K562 (cell line): ENCODE measurements at regions not wholly inside any gene's neighbourhood (a gene's known extent, or its start where the extent isn't known, plus 50 kb on each side); places are given as distances from the start of the nearest gene placed in this dataset.
A peak's percentile ranks its signal among the peaks of the same experiment; 100 is the strongest.

Experiments used
- ASH1L ChIP-seq: fragments of 450-650 bp; IDR thresholded peaks from 2 replicates; pipeline ENCODE4 v1.6.1; 2018; ENCODE audit warnings: borderline replicate concordance, mild to moderate bottlenecking, low read depth; ENCODE audit not compliant: partially characterized antibody
- ETV6 ChIP-seq, 3 experiments: fragments of 150-350 bp in 1 of 3; sonication (generic) in 1 of 3; formaldehyde crosslinking in 1 of 3; IDR thresholded peaks; 2 replicates each; pipeline versions ENCODE4 v1.6.1 to v1.8.0; 2014 to 2022; ENCODE audit warnings: borderline replicate concordance in 2 of 3, low read depth in 2 of 3, antibody characterized with exemption in 1 of 3, low read length in 1 of 3, mild to moderate bottlenecking in 1 of 3, missing genetic modification reagents in 1 of 3
- HNRNPL ChIP-seq: fragments of 200-400 bp; formaldehyde crosslinking; IDR thresholded peaks from 2 replicates; pipeline ENCODE4 v1.6.1; 2017; ENCODE audit warnings: low read depth, mild to moderate bottlenecking, low read length
- JUND ChIP-seq, 2 experiments: IDR thresholded peaks; 2 replicates in 1 of 2; 3 replicates in 1 of 2; pipeline ENCODE4 v1.6.1; 2011; ENCODE audit warnings: borderline replicate concordance in 2 of 2, low read depth in 2 of 2, low read length in 2 of 2, improper control_type of control experiment in 1 of 2, missing biosample characterization in 1 of 2, missing genetic modification characterization in 1 of 2, missing genetic modification reagents in 1 of 2
- MYNN ChIP-seq, 2 experiments: sonication (generic); formaldehyde crosslinking in 1 of 2; IDR thresholded peaks; 2 replicates each; pipeline versions ENCODE4 v1.5.0 to v1.6.1; 2016 to 2020; ENCODE audit warnings: antibody characterized with exemption in 1 of 2, missing genetic modification reagents in 1 of 2
- NFYB ChIP-seq: IDR thresholded peaks from 2 replicates; pipeline ENCODE4 v1.6.1; 2011; ENCODE audit warnings: mild to moderate bottlenecking, moderate library complexity; ENCODE audit not compliant: insufficient read length; ENCODE audit errors: extremely low read depth
- PCBP2 ChIP-seq: fragments of 200-400 bp; formaldehyde crosslinking; IDR thresholded peaks from 2 replicates; pipeline ENCODE4 v1.6.1; 2018; ENCODE audit warnings: low read length, low read depth, mild to moderate bottlenecking, moderate library complexity; ENCODE audit not compliant: poor library complexity, severe bottlenecking
- PML ChIP-seq: IDR thresholded peaks from 2 replicates; pipeline ENCODE4 v1.6.1; 2012; ENCODE audit warnings: low read length, inconsistent platforms
- TAF7 ChIP-seq: fragments of 450-650 bp; IDR thresholded peaks from 2 replicates; pipeline ENCODE4 v1.6.1; 2016; ENCODE audit warnings: missing genetic modification characterization, missing compliant biosample characterization
- XRCC3 ChIP-seq: fragments of 450-650 bp; IDR thresholded peaks from 2 replicates; pipeline ENCODE4 v1.6.1; 2017; ENCODE audit warnings: mild to moderate bottlenecking, moderate library complexity
- XRCC5 ChIP-seq: fragments of 200-400 bp; formaldehyde crosslinking; IDR thresholded peaks from 2 replicates; pipeline ENCODE4 v1.6.1; 2017; ENCODE audit warnings: low read depth, mild to moderate bottlenecking, low read length
- YBX1 ChIP-seq: fragments of 450-650 bp; IDR thresholded peaks from 2 replicates; pipeline ENCODE4 v1.7.1; 2016; ENCODE audit warnings: mild to moderate bottlenecking
- YY1 ChIP-seq, 3 experiments: IDR thresholded peaks; 2 replicates each; pipeline ENCODE4 v1.6.1; 2011; ENCODE audit warnings: low read length in 2 of 3, mild to moderate bottlenecking in 2 of 3, moderate library complexity in 2 of 3, borderline replicate concordance in 1 of 3, control low read depth in 1 of 3, low read depth in 1 of 3; ENCODE audit not compliant: insufficient read depth in 3 of 3, insufficient replicate concordance in 2 of 3, control insufficient read depth in 1 of 3, insufficient read length in 1 of 3; ENCODE audit errors: extremely low read depth in 1 of 3
- ZNF217 ChIP-seq: sonication (generic); formaldehyde crosslinking; IDR thresholded peaks from 2 replicates; pipeline ENCODE4 v1.8.0; 2022; ENCODE audit warnings: mild to moderate bottlenecking, missing genetic modification reagents
- ZNF57 ChIP-seq: fragments of 450-650 bp; formaldehyde crosslinking; IDR thresholded peaks from 2 replicates; pipeline ENCODE4 v1.4.0; 2020; ENCODE audit warnings: mild to moderate bottlenecking, moderate library complexity
- ZNF644 ChIP-seq: fragments of 200-800 bp; sonication (Bioruptor generic); IDR thresholded peaks from 2 replicates; pipeline ENCODE4 v1.6.1; 2016; ENCODE audit warnings: low read depth, missing genetic modification characterization, missing compliant biosample characterization
- TF ChIP-seq, protein P1 (sequence below), 2 experiments: fragments of 450-650 bp in 1 of 2; sonication (generic) in 1 of 2; formaldehyde crosslinking in 1 of 2; IDR thresholded peaks in 1 of 2; conservative IDR thresholded peaks in 1 of 2; 2 replicates each; pipeline versions ENCODE4 v1.6.1 to v1.8.1; 2016 to 2023; ENCODE audit warnings: mild to moderate bottlenecking in 2 of 2, moderate library complexity in 2 of 2, inconsistent platforms in 1 of 2, missing genetic modification reagents in 1 of 2
- TF ChIP-seq, protein P2 (sequence below), 2 experiments: fragments of 450-650 bp in 1 of 2; sonication (generic) in 1 of 2; formaldehyde crosslinking; conservative IDR thresholded peaks; 2 replicates each; pipeline versions ENCODE4 v1.4.0 to v1.8.1; 2020 to 2022; ENCODE audit warnings: mild to moderate bottlenecking in 1 of 2, missing genetic modification reagents in 1 of 2
- TF ChIP-seq, protein P3 (sequence below): sonication (generic); formaldehyde crosslinking; IDR thresholded peaks from 2 replicates; pipeline ENCODE4 v1.8.0; 2023; ENCODE audit warnings: mild to moderate bottlenecking, missing genetic modification reagents

DNA sequence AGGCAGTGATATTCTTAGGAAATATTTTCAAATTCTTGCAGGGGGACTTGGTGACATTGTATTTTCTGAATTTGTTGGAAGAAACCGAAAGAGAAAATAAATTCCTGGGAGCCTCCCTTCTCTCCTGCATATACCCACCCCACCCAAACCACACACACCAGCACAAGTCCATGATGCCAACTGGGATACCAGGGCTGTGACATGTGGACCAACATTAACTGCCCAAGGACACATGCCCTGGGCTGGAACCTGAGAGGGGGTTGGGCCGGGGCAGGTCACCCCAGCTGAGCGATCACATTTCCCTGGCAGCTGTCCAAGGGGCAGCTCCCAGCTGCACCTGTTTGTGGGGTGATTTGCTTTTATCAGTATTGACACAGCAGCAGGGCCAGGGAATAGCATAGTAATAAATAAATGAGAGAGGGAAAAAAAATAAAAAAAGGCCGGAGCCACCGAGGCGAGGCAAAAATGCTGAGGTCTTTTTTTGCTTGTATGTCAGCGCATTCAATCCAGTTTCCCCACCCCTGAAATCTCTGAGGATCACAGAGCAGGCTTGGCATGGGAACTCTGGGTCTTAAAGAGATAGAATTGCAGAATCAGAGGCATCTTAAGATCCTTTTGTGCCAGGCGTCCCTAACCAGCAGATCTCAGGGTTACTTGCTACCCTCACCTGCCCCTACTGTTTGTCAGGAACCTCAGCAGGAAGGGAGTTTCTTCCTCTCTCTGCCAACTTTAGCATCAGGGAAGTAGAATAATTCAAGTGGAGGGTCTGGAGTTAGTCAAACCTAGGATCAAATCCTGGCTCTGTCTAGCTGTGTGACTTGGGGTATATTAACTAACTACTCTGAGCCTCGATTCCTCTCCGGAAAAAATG, 66.5 kb upstream of the PIM1 start (continued):
- TF ChIP-seq ZNF57 (no peak), PML (peak; percentile 95), HNRNPL (peak; percentile 69; the same call in 1 of the 2 replicates), MYNN (IDR thresholded peaks at IDR 0.05) (peak; percentile 97), MYNN (CRISPR knock-in tag; IDR thresholded peaks at IDR 0.05) (no peak), NFYB (no peak), TAF7 (tag) (no peak), YBX1 (no peak), ZNF644 (tag) (peak; percentile 81; the same call in 1 of the 2 replicates), JUND (IDR thresholded peaks at IDR 0.05; ENCODE audit: borderline replicate concordance, low read depth, low read length) (peak; percentile 85), JUND (tag; IDR thresholded peaks at IDR 0.05; ENCODE audit: borderline replicate concordance, low read depth, low read length) (peak; percentile 83; the same call in 2 of the 3 replicates), YY1 (IDR thresholded peaks at IDR 0.05; ENCODE audit: borderline replicate concordance in 1 of 3, control insufficient read depth in 1 of 3, extremely low read depth in 1 of 3, insufficient read depth in 3 of 3, insufficient read length in 1 of 3, insufficient replicate concordance in 2 of 3, low read depth in 1 of 3, low read length in 2 of 3) (no peak), PCBP2 (no peak), ZNF217 (CRISPR knock-in tag) (no peak), ASH1L (no peak), XRCC3 (no peak), XRCC5 (no peak), ETV6 (IDR thresholded peaks at IDR 0.05; ENCODE audit: borderline replicate concordance in 1 of 2, low read depth in 2 of 2, low read length in 1 of 2) (no peak), ETV6 (CRISPR knock-in tag; IDR thresholded peaks at IDR 0.05; ENCODE audit: borderline replicate concordance) (no peak)
- TF ChIP-seq, protein P1, sequence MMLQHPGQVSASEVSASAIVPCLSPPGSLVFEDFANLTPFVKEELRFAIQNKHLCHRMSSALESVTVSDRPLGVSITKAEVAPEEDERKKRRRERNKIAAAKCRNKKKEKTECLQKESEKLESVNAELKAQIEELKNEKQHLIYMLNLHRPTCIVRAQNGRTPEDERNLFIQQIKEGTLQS (IDR thresholded peaks at IDR 0.05) = peak; percentile 67; the same call in 1 of the 2 replicates
- TF ChIP-seq, protein P1 (CRISPR knock-in tag; conservative IDR thresholded peaks at IDR 0.05) = no peak
- TF ChIP-seq, protein P2, sequence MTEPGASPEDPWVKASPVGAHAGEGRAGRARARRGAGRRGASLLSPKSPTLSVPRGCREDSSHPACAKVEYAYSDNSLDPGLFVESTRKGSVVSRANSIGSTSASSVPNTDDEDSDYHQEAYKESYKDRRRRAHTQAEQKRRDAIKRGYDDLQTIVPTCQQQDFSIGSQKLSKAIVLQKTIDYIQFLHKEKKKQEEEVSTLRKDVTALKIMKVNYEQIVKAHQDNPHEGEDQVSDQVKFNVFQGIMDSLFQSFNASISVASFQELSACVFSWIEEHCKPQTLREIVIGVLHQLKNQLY (CRISPR knock-in tag; conservative IDR thresholded peaks at IDR 0.05) = no peak
- TF ChIP-seq, protein P3, sequence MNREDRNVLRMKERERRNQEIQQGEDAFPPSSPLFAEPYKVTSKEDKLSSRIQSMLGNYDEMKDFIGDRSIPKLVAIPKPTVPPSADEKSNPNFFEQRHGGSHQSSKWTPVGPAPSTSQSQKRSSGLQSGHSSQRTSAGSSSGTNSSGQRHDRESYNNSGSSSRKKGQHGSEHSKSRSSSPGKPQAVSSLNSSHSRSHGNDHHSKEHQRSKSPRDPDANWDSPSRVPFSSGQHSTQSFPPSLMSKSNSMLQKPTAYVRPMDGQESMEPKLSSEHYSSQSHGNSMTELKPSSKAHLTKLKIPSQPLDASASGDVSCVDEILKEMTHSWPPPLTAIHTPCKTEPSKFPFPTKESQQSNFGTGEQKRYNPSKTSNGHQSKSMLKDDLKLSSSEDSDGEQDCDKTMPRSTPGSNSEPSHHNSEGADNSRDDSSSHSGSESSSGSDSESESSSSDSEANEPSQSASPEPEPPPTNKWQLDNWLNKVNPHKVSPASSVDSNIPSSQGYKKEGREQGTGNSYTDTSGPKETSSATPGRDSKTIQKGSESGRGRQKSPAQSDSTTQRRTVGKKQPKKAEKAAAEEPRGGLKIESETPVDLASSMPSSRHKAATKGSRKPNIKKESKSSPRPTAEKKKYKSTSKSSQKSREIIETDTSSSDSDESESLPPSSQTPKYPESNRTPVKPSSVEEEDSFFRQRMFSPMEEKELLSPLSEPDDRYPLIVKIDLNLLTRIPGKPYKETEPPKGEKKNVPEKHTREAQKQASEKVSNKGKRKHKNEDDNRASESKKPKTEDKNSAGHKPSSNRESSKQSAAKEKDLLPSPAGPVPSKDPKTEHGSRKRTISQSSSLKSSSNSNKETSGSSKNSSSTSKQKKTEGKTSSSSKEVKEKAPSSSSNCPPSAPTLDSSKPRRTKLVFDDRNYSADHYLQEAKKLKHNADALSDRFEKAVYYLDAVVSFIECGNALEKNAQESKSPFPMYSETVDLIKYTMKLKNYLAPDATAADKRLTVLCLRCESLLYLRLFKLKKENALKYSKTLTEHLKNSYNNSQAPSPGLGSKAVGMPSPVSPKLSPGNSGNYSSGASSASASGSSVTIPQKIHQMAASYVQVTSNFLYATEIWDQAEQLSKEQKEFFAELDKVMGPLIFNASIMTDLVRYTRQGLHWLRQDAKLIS (CRISPR knock-in tag) = peak; percentile 93
